Fibroblast of mammary gland (primary cell): ENCODE measurements at regions not wholly inside any gene's neighbourhood (a gene's known extent, or its start where the extent isn't known, plus 50 kb on each side); places are given as distances from the start of the nearest gene placed in this dataset.
A peak's percentile ranks its signal among the peaks of the same experiment; 100 is the strongest.
"Not testable (repeated sequence)": the region's sequence is repeated elsewhere in the genome, so short reads cannot be mapped to it uniquely, and the experiment has no call there.

Source experiments
- DNase-seq: peaks from one replicate; pipeline ENCODE4 v3.0.0-alpha.2; 2010; ENCODE audit warnings: low read depth
- H3K4me3 ChIP-seq: 2 replicates; pipeline ENCODE4 v1.5.1; 2011; ENCODE audit warnings: low read depth, mild to moderate bottlenecking, low read length, moderate library complexity; ENCODE audit not compliant: control insufficient read depth
- TF ChIP-seq, protein P1 (sequence below): conservative IDR thresholded peaks from 2 replicates; pipeline ENCODE4 v1.5.1; 2011; ENCODE audit warnings: low read depth, low read length, inconsistent platforms; ENCODE audit not compliant: control insufficient read depth, insufficient read depth

DNA sequence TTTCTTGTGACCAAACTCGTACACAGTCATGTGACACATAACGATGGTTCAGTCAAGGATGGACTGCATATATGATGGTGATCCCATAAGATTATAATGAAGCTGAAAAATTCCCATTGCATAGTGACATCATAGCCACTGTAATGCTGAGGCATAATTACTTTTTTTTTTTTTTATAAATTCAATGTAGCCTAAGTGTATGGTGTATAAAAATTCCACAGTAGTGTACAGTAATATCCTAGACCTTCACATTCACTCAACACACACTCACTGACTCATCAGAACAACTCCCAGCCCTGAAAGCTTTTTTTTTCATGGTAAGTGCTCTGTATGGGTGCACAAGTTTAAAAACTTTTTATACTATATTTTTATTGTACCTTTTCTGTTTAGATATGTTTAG lies 105.0 kb downstream of the AREG start:
- peak; percentile 62 for DNase-seq
- no peak overlapping the region for H3K4me3 ChIP-seq
- TF ChIP-seq, protein P1, sequence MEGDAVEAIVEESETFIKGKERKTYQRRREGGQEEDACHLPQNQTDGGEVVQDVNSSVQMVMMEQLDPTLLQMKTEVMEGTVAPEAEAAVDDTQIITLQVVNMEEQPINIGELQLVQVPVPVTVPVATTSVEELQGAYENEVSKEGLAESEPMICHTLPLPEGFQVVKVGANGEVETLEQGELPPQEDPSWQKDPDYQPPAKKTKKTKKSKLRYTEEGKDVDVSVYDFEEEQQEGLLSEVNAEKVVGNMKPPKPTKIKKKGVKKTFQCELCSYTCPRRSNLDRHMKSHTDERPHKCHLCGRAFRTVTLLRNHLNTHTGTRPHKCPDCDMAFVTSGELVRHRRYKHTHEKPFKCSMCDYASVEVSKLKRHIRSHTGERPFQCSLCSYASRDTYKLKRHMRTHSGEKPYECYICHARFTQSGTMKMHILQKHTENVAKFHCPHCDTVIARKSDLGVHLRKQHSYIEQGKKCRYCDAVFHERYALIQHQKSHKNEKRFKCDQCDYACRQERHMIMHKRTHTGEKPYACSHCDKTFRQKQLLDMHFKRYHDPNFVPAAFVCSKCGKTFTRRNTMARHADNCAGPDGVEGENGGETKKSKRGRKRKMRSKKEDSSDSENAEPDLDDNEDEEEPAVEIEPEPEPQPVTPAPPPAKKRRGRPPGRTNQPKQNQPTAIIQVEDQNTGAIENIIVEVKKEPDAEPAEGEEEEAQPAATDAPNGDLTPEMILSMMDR, result no peak

DNA sequence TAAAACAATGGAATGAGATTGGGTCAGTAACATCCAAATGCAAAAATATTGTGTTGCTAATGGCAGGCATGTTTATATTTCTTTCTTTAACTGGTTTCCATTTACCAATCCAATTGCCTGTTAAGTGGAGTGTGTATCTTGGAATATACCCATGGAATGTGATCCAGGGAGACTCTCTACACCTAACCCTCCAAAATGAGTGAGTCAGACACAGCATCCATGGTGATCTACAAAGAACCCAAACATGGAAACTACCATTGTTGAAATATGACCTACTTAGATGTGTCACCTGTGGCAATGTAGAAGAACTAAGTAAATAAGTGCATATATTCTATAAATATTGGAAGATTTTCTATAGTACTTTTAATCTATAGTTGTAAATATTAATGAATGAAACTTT lies 110.3 kb downstream of the AREG start:
- DNase-seq, result peak; percentile 48
- no peak overlapping the region for H3K4me3 ChIP-seq
- TF ChIP-seq, protein P1, result no peak

DNA sequence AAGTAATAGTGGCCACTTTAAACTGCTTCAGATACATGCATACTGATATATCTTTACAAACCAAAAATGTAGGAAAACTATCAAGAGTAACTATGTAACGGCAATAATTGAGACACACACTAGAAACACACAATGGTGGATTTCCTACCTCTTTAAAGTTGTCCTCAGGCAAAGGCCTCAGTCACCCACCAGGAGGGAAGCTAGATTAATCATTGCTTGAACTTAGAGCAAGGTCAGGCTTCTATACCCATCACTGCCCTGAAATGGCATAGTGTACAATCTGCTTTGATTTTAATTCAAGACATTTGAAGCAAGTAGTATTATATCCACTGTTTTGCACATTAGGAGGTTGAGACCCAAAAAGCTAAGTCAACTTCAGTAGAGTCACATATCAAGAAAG lies 110.9 kb downstream of the AREG start:
- no peak overlapping the region for H3K4me3 ChIP-seq
- DNase-seq, result no peak
- TF ChIP-seq, protein P1, result no peak

DNA sequence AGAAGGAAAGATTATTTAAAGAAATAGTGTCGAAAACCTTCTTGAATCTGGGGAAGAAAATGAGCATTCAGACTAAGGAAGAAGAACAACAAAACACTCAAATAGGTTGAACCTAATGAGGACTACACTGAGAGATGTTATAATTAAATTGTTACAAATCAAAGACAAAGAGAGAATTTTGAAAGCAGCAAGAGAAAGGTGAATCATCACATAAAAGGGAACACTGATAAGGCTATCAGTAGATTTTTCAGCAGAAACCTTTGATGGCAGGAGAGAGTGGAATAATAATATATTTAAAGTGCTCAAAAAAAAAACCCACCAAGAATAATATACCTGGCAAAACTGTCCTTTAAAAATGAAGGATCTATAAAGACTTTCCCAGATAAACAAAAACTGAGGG lies 114.9 kb downstream of the AREG start:
- no peak for DNase-seq
- TF ChIP-seq, protein P1, result no peak

DNA sequence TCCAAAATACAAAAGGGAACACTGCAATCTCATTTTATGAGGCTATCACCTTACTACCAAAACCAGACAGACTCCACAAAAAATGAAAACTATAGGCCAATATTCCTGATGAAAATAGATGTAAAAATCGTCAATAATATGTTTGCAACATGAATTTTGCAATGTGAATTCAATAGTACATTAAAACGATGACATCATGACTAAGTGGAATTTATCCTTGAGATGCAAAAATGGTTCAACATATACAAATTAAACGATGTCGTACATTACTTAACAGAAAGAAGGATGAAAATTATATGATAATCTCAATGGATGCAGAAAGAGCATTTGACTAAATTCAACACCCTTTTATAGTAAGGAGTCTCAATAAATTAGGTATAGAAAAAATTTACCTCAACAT lies 123.0 kb downstream of the AREG start:
- H3K4me3 ChIP-seq, result no peak overlapping the region
- no peak for DNase-seq
- TF ChIP-seq, protein P1, result no peak

More for the DNA sequence above, 114.9 kb downstream of the AREG start:
- H3K4me3 ChIP-seq, result no peak overlapping the region

DNA sequence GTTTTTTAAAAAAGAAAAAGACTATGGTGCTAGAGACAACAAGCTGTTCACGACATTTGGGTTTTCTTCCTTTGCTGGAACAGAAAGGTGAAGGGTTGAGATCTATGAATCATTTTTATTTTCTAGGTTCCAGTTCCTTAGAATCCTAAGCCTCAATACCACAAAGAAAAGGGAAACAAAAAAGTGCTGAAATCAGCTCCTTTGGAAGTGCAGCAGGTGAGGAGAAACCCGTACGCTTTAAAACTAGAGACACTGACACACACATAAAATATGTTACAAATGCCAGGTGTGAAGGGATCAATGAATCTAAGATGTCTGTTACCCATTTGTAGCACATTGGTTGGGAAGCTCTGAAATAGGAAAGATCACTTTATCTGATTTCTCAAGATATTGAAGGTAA lies 125.2 kb downstream of the AREG start:
- TF ChIP-seq, protein P1, result no peak
- DNase-seq, result no peak
- H3K4me3 ChIP-seq, result no peak overlapping the region

DNA sequence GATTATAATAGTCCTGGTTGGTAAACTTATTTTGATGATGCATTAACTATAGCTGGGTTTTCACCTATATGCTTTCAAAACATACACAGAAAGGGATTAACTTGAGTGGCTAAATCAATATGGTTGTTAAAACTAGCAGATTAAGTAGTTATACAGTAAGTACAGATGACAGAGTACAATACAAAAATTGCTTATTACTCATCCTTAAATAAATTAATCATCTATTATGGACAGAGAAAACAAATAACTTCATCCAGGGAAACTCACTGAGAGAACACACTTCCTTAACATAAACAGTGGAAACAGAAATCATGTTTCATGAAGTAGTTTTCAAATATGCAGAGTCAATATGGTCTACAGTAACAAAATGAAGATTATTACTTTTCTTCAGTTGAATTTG lies 133.4 kb downstream of the AREG start:
- H3K4me3 ChIP-seq, result no peak overlapping the region
- DNase-seq, result no peak
- TF ChIP-seq, protein P1, result no peak

DNA sequence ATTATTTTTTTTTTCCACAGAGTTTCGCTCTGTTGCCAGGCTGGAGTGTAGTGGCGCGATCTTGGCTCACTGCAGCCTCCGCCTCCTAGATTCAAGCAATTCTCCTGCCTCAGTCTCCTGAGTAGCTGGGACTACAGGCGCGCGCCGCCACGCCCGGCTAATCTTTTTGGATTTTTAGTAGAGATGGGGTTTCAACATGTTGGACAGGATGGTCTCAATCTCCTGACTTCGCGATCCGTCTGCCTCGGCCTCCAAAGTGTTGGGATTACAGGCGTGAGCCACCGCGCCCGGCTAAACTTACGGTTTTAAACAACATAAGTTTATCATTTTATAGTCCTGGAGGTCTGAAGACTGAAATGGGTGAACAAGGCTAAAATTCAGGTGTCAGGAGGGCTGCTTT lies 133.9 kb downstream of the AREG start:
- not testable (repeated sequence) for H3K4me3 ChIP-seq, DNase-seq
